ENCODE measurements at regions not wholly inside any gene's neighbourhood (a gene's known extent, or its start where the extent isn't known, plus 50 kb on each side); places are given as distances from the start of the nearest gene placed in this dataset.
"Not testable (repeated sequence)": the region's sequence is repeated elsewhere in the genome, so short reads cannot be mapped to it uniquely, and the experiment has no call there.

DNA sequence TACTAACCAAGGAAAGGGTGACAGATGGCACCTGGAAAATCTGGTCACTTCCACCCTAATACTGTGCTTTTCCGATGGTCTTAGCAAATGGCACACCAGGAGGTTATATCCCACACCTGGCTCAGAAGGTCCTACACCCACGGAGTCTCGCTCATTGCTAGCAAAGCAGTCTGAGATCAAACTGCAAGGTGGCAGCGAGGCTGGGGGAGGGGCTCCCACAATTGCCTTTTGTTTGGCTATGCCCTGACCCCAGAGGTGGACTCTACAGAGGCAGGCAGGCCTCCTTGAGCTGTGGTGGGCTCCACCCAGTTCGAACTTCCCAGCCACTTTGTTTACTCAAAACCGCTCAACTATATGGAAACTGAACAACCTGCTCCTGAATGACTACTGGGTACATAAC, 50.3 kb upstream of the UGT2B15 start:
- H3K27ac ChIP-seq, result not testable (repeated sequence)

DNA sequence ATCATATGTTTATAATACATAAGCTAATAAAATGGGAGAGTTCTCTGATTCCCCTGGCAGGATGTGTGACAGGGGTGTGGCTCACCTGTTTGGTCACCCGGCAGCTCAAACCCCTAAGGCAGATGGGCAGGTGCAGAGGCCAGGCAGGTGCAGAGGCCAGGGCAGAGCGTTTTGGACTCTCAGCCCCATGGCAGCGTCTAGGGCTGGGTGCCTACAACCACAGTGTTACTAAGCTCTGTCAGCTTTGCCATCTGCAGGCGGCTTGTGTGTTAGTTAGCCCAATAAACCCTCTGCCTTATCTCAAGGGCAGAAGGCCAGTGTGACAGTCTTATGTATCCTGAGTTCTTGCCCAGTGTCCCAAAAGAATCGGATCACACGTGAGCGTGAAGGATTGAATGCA, 54.0 kb upstream of the UGT2B15 start:
- no peak overlapping the region for H3K27ac ChIP-seq
- TF ChIP-seq, protein P1, sequence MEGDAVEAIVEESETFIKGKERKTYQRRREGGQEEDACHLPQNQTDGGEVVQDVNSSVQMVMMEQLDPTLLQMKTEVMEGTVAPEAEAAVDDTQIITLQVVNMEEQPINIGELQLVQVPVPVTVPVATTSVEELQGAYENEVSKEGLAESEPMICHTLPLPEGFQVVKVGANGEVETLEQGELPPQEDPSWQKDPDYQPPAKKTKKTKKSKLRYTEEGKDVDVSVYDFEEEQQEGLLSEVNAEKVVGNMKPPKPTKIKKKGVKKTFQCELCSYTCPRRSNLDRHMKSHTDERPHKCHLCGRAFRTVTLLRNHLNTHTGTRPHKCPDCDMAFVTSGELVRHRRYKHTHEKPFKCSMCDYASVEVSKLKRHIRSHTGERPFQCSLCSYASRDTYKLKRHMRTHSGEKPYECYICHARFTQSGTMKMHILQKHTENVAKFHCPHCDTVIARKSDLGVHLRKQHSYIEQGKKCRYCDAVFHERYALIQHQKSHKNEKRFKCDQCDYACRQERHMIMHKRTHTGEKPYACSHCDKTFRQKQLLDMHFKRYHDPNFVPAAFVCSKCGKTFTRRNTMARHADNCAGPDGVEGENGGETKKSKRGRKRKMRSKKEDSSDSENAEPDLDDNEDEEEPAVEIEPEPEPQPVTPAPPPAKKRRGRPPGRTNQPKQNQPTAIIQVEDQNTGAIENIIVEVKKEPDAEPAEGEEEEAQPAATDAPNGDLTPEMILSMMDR (IDR thresholded peaks at IDR 0.05), result no peak
- no peak for TF ChIP-seq ZFX (IDR thresholded peaks at IDR 0.05; ENCODE audit: borderline replicate concordance)

DNA sequence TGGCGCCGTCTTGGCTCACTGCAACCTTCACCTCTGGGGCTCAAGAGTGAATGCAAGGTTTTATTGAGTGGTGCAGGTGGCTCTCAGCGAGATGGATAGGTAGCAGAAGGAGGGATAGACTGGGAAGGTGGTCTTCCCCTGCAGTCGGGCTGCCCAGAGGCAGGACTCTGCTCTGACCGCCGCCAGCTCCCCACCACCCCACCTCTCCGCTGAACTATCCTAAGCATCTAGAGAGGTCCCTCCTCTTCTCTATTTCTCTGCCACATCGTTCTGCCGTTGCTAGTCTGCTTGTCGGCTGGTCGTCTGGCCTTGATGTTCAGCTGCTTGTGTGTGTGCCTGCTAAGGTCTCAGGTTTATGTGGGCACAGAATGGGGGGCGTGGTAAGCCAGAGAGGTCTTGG, 54.5 kb upstream of the UGT2B15 start:
- H3K27ac ChIP-seq, result no peak overlapping the region
- no peak for TF ChIP-seq ZFX (IDR thresholded peaks at IDR 0.05; ENCODE audit: borderline replicate concordance)
- TF ChIP-seq, protein P1 (IDR thresholded peaks at IDR 0.05), result no peak

DNA sequence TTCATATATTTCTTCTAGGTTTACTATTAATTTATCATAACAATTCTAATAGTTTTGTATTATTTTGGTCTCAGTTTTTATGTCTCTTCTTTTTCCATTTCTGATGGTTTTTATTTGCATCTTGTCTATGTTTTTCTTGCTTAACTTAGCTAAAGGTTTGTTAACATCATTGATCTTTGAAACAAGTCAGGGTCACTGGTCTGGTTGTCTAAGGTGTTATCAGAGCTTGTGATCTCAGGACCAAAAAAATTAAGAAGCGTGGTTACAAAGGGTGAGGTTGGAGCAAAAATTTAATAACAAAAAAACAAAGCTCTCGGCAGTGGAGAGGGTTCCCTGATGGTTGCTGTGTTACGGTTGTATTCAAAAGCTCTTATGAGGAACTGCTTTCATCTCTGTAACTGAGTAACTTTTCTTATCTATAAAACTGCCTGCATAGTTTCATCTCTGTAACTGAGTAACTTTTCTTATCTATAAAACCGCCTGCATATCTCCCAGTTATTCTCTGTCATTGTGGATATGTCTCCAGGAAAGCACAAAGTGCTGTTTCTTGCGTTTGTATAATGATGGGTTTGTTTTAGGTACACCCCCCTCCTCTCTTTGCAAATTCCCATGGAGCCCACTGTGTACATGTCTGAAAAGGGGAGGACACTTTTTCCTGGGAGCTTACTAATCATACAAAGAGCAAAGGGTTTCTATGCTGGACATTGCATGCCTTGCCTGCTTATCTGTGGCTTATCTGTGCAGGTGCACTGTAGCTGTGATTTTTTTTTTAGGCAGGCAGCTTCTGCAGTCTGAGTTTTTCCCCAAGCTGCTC, 62.4 kb upstream of the UGT2B15 start:
- H3K27ac ChIP-seq, result peak overlapping the region; percentile 87
- TF ChIP-seq, protein P1 (IDR thresholded peaks at IDR 0.05), result no peak
- no peak for TF ChIP-seq ZFX (IDR thresholded peaks at IDR 0.05; ENCODE audit: borderline replicate concordance)

DNA sequence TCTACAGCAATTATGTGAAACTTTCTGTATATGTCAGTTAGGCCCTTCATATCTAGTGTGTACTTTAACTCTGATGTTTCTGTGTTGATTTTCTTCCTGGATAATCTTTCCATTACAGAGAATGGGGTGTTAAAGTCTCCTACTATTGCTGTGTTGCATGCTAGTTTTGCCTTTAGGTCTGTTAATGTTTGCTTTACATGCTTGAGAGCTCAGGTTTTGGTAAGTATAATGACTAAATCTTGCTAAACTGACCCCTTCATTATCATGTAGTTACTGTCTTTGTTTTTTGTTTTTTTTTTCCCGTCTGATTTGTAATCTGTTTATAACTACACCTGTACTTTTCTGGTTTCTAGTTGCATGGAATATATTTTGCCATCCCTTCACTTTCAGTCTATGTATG, 63.6 kb upstream of the UGT2B15 start:
- H3K27ac ChIP-seq, result peak overlapping the region; percentile 87
- TF ChIP-seq, protein P1 (IDR thresholded peaks at IDR 0.05), result no peak
- TF ChIP-seq ZFX (IDR thresholded peaks at IDR 0.05; ENCODE audit: borderline replicate concordance), result no peak

DNA sequence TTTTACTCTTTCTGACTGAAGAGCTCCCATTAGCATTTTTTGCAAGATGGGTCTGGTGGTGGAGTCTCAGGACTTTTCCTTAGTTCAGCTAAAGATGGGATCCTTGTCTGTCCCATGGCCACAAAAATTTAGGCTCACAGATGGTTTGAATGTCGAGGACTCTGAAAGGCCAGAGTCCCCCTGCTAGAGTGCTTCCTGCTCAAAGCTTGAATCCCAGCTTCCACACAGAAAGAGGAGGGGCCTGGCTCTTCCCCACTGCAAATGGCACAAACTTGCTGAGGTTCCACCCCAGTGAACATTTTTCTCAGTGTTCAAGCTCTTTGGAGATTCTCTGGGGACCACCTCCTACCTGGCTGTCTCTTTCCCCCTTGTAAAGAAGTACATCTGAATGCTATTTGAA, 64.7 kb upstream of the UGT2B15 start:
- TF ChIP-seq, protein P1 (IDR thresholded peaks at IDR 0.05), result no peak
- TF ChIP-seq ZFX (IDR thresholded peaks at IDR 0.05; ENCODE audit: borderline replicate concordance), result no peak
- H3K27ac ChIP-seq, result peak overlapping the region; percentile 87

DNA sequence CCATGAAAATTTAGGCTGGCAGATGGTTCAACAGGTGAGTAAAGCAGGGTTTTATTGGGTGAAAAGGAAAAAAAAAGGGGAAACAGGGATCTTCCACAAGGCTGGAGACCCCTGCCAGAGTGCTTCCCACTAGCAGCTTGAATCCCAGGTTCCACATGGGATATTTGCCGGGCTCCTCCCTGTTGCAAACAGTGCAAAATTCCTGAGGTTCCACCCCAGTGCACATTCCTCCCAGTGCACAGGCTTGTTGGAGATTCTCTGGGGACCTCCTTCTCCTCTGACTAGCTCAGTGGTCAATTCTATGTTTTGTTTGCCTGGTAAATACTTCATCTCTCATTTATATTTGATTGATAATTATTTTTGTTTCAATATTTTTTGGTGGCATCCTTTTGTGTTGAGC, 66.4 kb upstream of the UGT2B15 start:
- TF ChIP-seq, protein P1 (IDR thresholded peaks at IDR 0.05), result no peak
- no peak for TF ChIP-seq ZFX (IDR thresholded peaks at IDR 0.05; ENCODE audit: borderline replicate concordance)
- H3K27ac ChIP-seq, result no peak overlapping the region

DNA sequence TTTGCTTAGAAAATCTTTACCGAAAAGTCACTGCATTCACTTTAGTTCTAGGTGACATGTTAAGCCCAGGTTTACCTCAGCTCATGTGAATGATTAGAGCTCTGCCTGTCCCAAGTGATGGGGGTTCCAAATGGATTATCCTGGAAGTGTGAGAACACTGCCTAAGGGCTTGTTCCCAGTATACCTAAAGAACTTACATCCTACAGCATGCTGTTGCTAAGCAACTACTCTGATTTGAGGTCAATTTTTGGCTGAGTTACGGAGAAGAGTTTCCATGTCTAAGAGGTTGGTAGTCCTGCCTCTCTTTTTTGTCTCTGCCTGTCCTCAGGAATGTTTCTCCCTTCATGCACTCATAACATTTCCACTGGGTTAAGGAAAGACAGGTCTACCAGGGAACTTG, 67.6 kb upstream of the UGT2B15 start:
- no peak for TF ChIP-seq ZFX (IDR thresholded peaks at IDR 0.05; ENCODE audit: borderline replicate concordance)
- TF ChIP-seq, protein P1 (IDR thresholded peaks at IDR 0.05), result no peak
- no peak overlapping the region for H3K27ac ChIP-seq

Data from 22Rv1 (cell line).